ENCODE measurements at regions not wholly inside any gene's neighbourhood (a gene's known extent, or its start where the extent isn't known, plus 50 kb on each side); places are given as distances from the start of the nearest gene placed in this dataset.

DNA sequence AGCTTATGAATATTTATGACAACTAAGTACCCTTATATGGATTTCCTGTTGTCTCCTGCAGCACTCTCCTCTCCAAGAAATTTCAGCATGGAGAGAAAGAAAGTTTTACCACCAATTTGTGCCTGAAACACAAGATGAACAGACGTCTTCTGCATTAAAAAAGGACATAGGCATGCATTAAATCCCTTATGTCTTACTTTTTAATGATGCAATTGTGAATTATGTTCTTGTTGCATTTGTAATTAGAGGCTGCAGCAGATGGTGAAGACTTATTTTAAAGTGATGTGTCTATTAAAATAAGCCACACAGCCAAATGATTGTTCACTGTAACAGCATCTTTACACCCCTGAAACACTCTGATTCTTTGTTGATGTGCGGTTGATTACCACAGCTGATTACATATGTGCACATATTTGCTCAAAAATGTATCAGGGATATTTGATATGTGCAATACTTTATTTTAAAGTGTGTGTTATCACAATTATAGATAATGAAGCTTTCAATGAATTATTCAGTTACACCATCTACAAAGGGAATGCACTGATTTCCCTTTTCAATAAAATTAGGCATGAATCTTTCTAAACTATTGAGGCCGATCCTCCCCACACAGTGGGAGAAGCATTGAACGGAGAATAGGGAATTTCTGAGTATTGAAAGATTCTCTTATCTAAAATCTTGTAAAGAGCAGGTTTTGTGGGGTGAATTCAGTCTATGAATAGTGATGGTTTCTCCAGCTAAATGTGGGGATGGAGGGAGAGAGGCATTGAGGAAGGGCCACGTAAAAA lies 585.1 kb downstream of the SLC4A3 start:
- no peak overlapping the region for H3K4me3 Mint-ChIP-seq
- Histone ChIP-seq H3K4me1 (ENCODE audit: control insufficient read depth in 2 of 2, insufficient read depth in 2 of 2, low read length in 2 of 2) (no peaks in the 10 kb centered on the region), H3K4me3 (ENCODE audit: low read length) (no peak overlapping the region), H3K9me3 (ENCODE audit: control insufficient read depth in 2 of 3, low read length in 3 of 3) (no peaks in the 10 kb centered on the region), H3K27me3 (ENCODE audit: control insufficient read depth in 2 of 2, insufficient read depth in 2 of 2, low read length in 2 of 2) (no peaks in the 10 kb centered on the region), H3K36me3 (ENCODE audit: control insufficient read depth in 2 of 3, insufficient read depth in 3 of 3, low read length in 3 of 3) (no peaks in the 10 kb centered on the region), H3K27ac (ENCODE audit: low read depth, low read length) (no peak overlapping the region)
- DNase-seq (no peak), ATAC-seq (no peak)
- ChIA-PET CTCF (no interaction called here), POLR2A (no interaction called here)
- no peak overlapping the region for H3K27ac Mint-ChIP-seq
- peaks cover 0 to 4% (median 0%) of the 10 kb centered on the region in 11 donors for H3K9me3 Mint-ChIP-seq
- peaks cover 0 to 3% (median 0%) of the 10 kb centered on the region in 5 donors for H3K27me3 Mint-ChIP-seq
- intact Hi-C loops (cut with micrococcal nuclease) = no loop called here
- no peaks in the 10 kb centered on the region for H3K36me3 Mint-ChIP-seq
- no peaks in the 10 kb centered on the region for H3K4me1 Mint-ChIP-seq

GRCh38 chr2:220215785-220216184 lies 588.4 kb downstream of the SLC4A3 start:
- Mint-ChIP-seq H3K27me3 (peaks cover 0 to 5% (median 4%) of the 10 kb centered on the region in 5 donors), H3K4me1 (no peaks in the 10 kb centered on the region), H3K4me3 (no peak overlapping the region), H3K27ac (no peak overlapping the region), H3K36me3 (no peaks in the 10 kb centered on the region), H3K9me3 (peaks cover 0 to 5% (median 0%) of the 10 kb centered on the region in 11 donors)
- ATAC-seq (no peak), DNase-seq (no peak)
- Histone ChIP-seq H3K9me3 (ENCODE audit: control insufficient read depth in 2 of 3, low read length in 3 of 3) (no peaks in the 10 kb centered on the region), H3K27me3 (ENCODE audit: control insufficient read depth in 2 of 2, insufficient read depth in 2 of 2, low read length in 2 of 2) (no peaks in the 10 kb centered on the region), H3K4me3 (ENCODE audit: low read length) (no peak overlapping the region), H3K4me1 (ENCODE audit: control insufficient read depth in 2 of 2, insufficient read depth in 2 of 2, low read length in 2 of 2) (no peaks in the 10 kb centered on the region), H3K27ac (ENCODE audit: low read depth, low read length) (no peak overlapping the region), H3K36me3 (ENCODE audit: control insufficient read depth in 2 of 3, insufficient read depth in 3 of 3, low read length in 3 of 3) (no peaks in the 10 kb centered on the region)
- POLR2A ChIA-PET = no interaction called here
- intact Hi-C loops (cut with micrococcal nuclease) = no loop called here
- CTCF ChIA-PET = no interaction called here

DNA sequence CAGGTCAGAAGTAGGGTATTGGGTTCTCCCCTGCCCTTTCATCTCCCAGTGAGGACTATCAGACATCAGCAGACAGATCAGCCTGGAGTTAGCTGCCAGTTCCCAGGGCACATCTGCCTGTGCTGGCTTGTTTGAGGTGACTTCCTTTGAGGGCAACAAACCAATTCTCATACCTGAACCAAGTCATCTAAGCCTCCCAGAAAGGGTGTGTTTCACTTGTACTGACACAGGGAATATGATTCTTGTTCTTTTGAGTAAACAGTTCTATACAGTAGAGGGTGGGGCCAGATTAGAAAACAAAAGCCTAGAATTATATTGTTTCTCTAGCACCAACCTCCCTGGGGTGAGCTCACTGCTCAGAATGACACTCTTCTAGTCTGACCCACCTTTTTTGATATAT lies 591.9 kb downstream of the SLC4A3 start:
- no peaks in the 10 kb centered on the region for H3K4me1 ChIP-seq (ENCODE audit: control insufficient read depth in 2 of 2, insufficient read depth in 2 of 2, low read length in 2 of 2)
- H3K27ac ChIP-seq (ENCODE audit: low read depth, low read length) = no peak overlapping the region
- ChIA-PET CTCF (no interaction called here), POLR2A (no interaction called here)
- intact Hi-C loops (cut with micrococcal nuclease) = no loop called here
- H3K9me3 Mint-ChIP-seq = peaks cover 0 to 5% (median 0%) of the 10 kb centered on the region in 11 donors
- ATAC-seq (no peak), DNase-seq (no peak)
- H3K36me3 ChIP-seq (ENCODE audit: control insufficient read depth in 2 of 3, insufficient read depth in 3 of 3, low read length in 3 of 3) = no peaks in the 10 kb centered on the region
- no peak overlapping the region for H3K4me3 Mint-ChIP-seq
- no peaks in the 10 kb centered on the region for H3K9me3 ChIP-seq (ENCODE audit: control insufficient read depth in 2 of 3, low read length in 3 of 3)
- no peaks in the 10 kb centered on the region for H3K36me3 Mint-ChIP-seq
- H3K4me3 ChIP-seq (ENCODE audit: low read length) = no peak overlapping the region
- no peaks in the 10 kb centered on the region for H3K4me1 Mint-ChIP-seq
- H3K27ac Mint-ChIP-seq = no peak overlapping the region
- H3K27me3 Mint-ChIP-seq = peaks cover 0 to 5% (median 4%) of the 10 kb centered on the region in 5 donors
- H3K27me3 ChIP-seq (ENCODE audit: control insufficient read depth in 2 of 2, insufficient read depth in 2 of 2, low read length in 2 of 2) = no peaks in the 10 kb centered on the region

- Histone ChIP-seq H3K4me1 (ENCODE audit: control insufficient read depth in 2 of 2, insufficient read depth in 2 of 2, low read length in 2 of 2) (no peaks in the 10 kb centered on the region), H3K9me3 (ENCODE audit: control insufficient read depth in 2 of 3, low read length in 3 of 3) (no peaks in the 10 kb centered on the region), H3K27me3 (ENCODE audit: control insufficient read depth in 2 of 2, insufficient read depth in 2 of 2, low read length in 2 of 2) (no peaks in the 10 kb centered on the region), H3K4me3 (ENCODE audit: low read length) (no peak overlapping the region), H3K36me3 (ENCODE audit: control insufficient read depth in 2 of 3, insufficient read depth in 3 of 3, low read length in 3 of 3) (no peaks in the 10 kb centered on the region), H3K27ac (ENCODE audit: low read depth, low read length) (no peak overlapping the region)
- H3K4me3 Mint-ChIP-seq = no peak overlapping the region
- ATAC-seq (no peak), DNase-seq (no peak)
- H3K36me3 Mint-ChIP-seq = no peaks in the 10 kb centered on the region
- H3K4me1 Mint-ChIP-seq = no peaks in the 10 kb centered on the region
- ChIA-PET POLR2A (no interaction called here), CTCF (no interaction called here)
- peaks cover 0 to 5% (median 0%) of the 10 kb centered on the region in 11 donors for H3K9me3 Mint-ChIP-seq
- intact Hi-C loops (cut with micrococcal nuclease) = no loop called here
- H3K27me3 Mint-ChIP-seq = peaks cover 0 to 9% (median 5%) of the 10 kb centered on the region in 5 donors
- H3K27ac Mint-ChIP-seq = no peak overlapping the region
Observed at GRCh38 chr2:220220009-220220408, 592.6 kb downstream of the SLC4A3 start.

- H3K27me3 ChIP-seq (ENCODE audit: control insufficient read depth in 2 of 2, insufficient read depth in 2 of 2, low read length in 2 of 2) = no peaks in the 10 kb centered on the region
- H3K36me3 ChIP-seq (ENCODE audit: control insufficient read depth in 2 of 3, insufficient read depth in 3 of 3, low read length in 3 of 3) = no peaks in the 10 kb centered on the region
- Mint-ChIP-seq H3K27ac (no peak overlapping the region), H3K4me1 (no peaks in the 10 kb centered on the region), H3K9me3 (peaks cover 0 to 6% (median 0%) of the 10 kb centered on the region in 11 donors), H3K36me3 (no peaks in the 10 kb centered on the region), H3K4me3 (no peak overlapping the region), H3K27me3 (peaks cover 0 to 9% (median 5%) of the 10 kb centered on the region in 5 donors)
- H3K27ac ChIP-seq (ENCODE audit: low read depth, low read length) = no peak overlapping the region
- CTCF ChIA-PET = no interaction called here
- H3K4me3 ChIP-seq (ENCODE audit: low read length) = no peak overlapping the region
- H3K4me1 ChIP-seq (ENCODE audit: control insufficient read depth in 2 of 2, insufficient read depth in 2 of 2, low read length in 2 of 2) = no peaks in the 10 kb centered on the region
- intact Hi-C loops (cut with micrococcal nuclease) = no loop called here
- no peak for DNase-seq
- no peak for ATAC-seq
- POLR2A ChIA-PET = no interaction called here
- H3K9me3 ChIP-seq (ENCODE audit: control insufficient read depth in 2 of 3, low read length in 3 of 3) = no peaks in the 10 kb centered on the region
Observed at GRCh38 chr2:220221992-220222391, 594.6 kb downstream of the SLC4A3 start.

DNA sequence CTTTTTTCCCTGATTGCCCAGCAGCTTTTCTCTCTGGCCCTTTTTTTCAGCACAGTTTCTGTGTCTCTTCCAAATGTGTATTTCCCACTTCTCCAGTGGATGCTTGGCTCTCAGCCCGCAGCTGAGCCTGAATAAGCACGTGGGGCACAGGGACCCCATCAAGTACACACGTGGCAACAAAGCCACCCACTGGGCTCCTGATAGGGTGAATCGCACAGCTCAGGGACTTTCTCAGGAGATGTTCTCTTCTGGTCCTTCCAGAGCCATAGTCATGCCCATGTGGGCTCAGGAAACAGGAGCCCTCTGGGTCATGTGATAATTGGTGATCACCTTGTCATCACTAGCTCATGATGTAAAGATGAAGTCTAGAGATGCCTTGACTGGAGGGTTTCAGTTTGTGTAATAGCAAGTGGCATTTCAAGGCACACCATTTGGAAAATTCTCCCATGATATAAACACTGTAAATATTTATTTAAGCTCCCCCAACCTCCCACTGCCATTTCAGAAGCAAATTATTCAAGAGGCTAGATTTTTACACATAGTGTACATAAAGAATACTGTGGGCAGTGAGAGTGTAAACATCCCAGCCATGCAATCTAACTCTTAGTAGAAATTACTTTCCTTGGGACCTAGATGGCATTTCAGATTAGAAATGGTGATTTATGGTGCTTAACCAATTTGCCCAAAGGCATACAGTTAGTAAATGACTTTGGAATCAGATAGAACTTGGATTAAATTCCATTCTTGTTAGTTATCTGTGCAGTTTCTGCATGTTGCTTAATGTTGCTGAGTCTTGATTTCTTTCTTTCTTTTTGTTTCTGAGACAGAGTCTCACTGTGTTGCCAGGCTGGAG lies 597.5 kb downstream of the SLC4A3 start:
- H3K9me3 ChIP-seq (ENCODE audit: control insufficient read depth in 2 of 3, low read length in 3 of 3) = no peaks in the 10 kb centered on the region
- ChIA-PET POLR2A (no interaction called here), CTCF (interaction anchor here (0.5 kb wide), 1 partner anchor 1647 kb away, joined by 5 read pairs; no protein-coding TSS in a partner anchor)
- no peak overlapping the region for H3K4me3 ChIP-seq (ENCODE audit: low read length)
- Mint-ChIP-seq H3K4me1 (no peaks in the 10 kb centered on the region), H3K4me3 (no peak overlapping the region), H3K9me3 (peaks cover 0 to 6% (median 0%) of the 10 kb centered on the region in 11 donors), H3K36me3 (no peaks in the 10 kb centered on the region), H3K27me3 (peaks cover 0 to 9% (median 0%) of the 10 kb centered on the region in 5 donors), H3K27ac (no peak overlapping the region)
- no peaks in the 10 kb centered on the region for H3K4me1 ChIP-seq (ENCODE audit: control insufficient read depth in 2 of 2, insufficient read depth in 2 of 2, low read length in 2 of 2)
- intact Hi-C loops (cut with micrococcal nuclease) = no loop called here
- no peaks in the 10 kb centered on the region for H3K27me3 ChIP-seq (ENCODE audit: control insufficient read depth in 2 of 2, insufficient read depth in 2 of 2, low read length in 2 of 2)
- no peak for ATAC-seq
- H3K27ac ChIP-seq (ENCODE audit: low read depth, low read length) = no peak overlapping the region
- DNase-seq = no peak
- H3K36me3 ChIP-seq (ENCODE audit: control insufficient read depth in 2 of 3, insufficient read depth in 3 of 3, low read length in 3 of 3) = no peaks in the 10 kb centered on the region
